Astrocyte (in vitro differentiated cells and primary cell): ENCODE measurements at regions not wholly inside any gene's neighbourhood (a gene's known extent, or its start where the extent isn't known, plus 50 kb on each side); places are given as distances from the start of the nearest gene placed in this dataset.

Experiments used
- DNase-seq: peaks from one replicate; pipeline ENCODE4 v3.0.0-alpha.2; 2010; ENCODE audit warnings: low read depth
- FAIRE-seq: peaks from 2 replicates; lab custom pipeline; 2011; peaks lifted over from hg19 to GRCh38; lab: Jason Lieb, UNC
- H2AFZ ChIP-seq: 2 replicates; pipeline ENCODE4 v1.6.0; 2012; ENCODE audit warnings: low read depth, low read length, inconsistent platforms
- H3K27ac ChIP-seq: 2 replicates; pipeline ENCODE4 v1.5.1; 2011; ENCODE audit warnings: low read depth, low read length, inconsistent platforms
- H3K27me3 ChIP-seq: 2 replicates; pipeline ENCODE4 v1.6.0; 2011; ENCODE audit warnings: low read length, inconsistent platforms; ENCODE audit not compliant: insufficient read depth
- H3K36me3 ChIP-seq: 2 replicates; pipeline ENCODE4 v1.5.1; 2011; ENCODE audit warnings: low read length, inconsistent platforms; ENCODE audit not compliant: insufficient read depth
- H3K4me1 ChIP-seq: 2 replicates; pipeline ENCODE4 v1.5.1; 2011; ENCODE audit warnings: low read length, inconsistent platforms; ENCODE audit not compliant: insufficient read depth
- H3K4me2 ChIP-seq: 2 replicates; pipeline ENCODE4 v1.6.0; 2012; ENCODE audit warnings: low read length, inconsistent platforms
- H3K4me3 ChIP-seq: 2 replicates; pipeline ENCODE4 v1.5.1; 2011; ENCODE audit warnings: low read depth, mild to moderate bottlenecking, low read length, inconsistent platforms; ENCODE audit not compliant: insufficient read depth
- H3K79me2 ChIP-seq: 2 replicates; pipeline ENCODE4 v1.6.0; 2012; ENCODE audit warnings: mild to moderate bottlenecking, low read length, inconsistent platforms; ENCODE audit not compliant: insufficient read depth
- H3K9ac ChIP-seq: 2 replicates; pipeline ENCODE4 v1.6.0; 2012; ENCODE audit warnings: mild to moderate bottlenecking, low read length, inconsistent platforms
- H3K9me3 ChIP-seq: 2 replicates; pipeline ENCODE4 v1.5.1; 2012; ENCODE audit warnings: low read depth, mild to moderate bottlenecking, low read length, inconsistent platforms; ENCODE audit not compliant: insufficient read depth
- H4K20me1 ChIP-seq: 2 replicates; pipeline ENCODE4 v1.6.0; 2012; ENCODE audit warnings: low read length, inconsistent platforms; ENCODE audit not compliant: insufficient read depth
- H3K27ac Mint-ChIP-seq: one replicate; pipeline ENCODE4 v1.8.0; 2021; ENCODE audit warnings: mild to moderate bottlenecking, mixed read lengths; ENCODE audit not compliant: unreplicated experiment
- H3K27me3 Mint-ChIP-seq: one replicate; pipeline ENCODE4 v1.8.0; 2021; ENCODE audit warnings: low read depth, mixed read lengths; ENCODE audit not compliant: unreplicated experiment
- H3K36me3 Mint-ChIP-seq: one replicate; pipeline ENCODE4 v1.8.0; 2021; ENCODE audit warnings: low read depth, mixed read lengths; ENCODE audit not compliant: unreplicated experiment
- H3K4me1 Mint-ChIP-seq: one replicate; pipeline ENCODE4 v1.8.0; 2021; ENCODE audit warnings: low read depth, mixed read lengths; ENCODE audit not compliant: unreplicated experiment
- H3K4me3 Mint-ChIP-seq: one replicate; pipeline ENCODE4 v1.8.0; 2021; ENCODE audit warnings: mild to moderate bottlenecking, moderate library complexity, mixed read lengths; ENCODE audit not compliant: unreplicated experiment
- H3K9me3 Mint-ChIP-seq: one replicate; pipeline ENCODE4 v1.8.0; 2021; ENCODE audit warnings: mild to moderate bottlenecking, mixed read lengths; ENCODE audit not compliant: unreplicated experiment
- EZH2 ChIP-seq: IDR thresholded peaks from 2 replicates; pipeline ENCODE4 v1.6.1; 2012; ENCODE audit warnings: mild to moderate bottlenecking, low read length, inconsistent platforms; ENCODE audit not compliant: insufficient read depth
- TF ChIP-seq, protein P1 (sequence below): IDR thresholded peaks from 2 replicates; pipeline ENCODE4 v1.5.1; 2011; ENCODE audit warnings: low read depth, mild to moderate bottlenecking, inconsistent platforms, low read length, moderate library complexity; ENCODE audit not compliant: insufficient read depth

DNA sequence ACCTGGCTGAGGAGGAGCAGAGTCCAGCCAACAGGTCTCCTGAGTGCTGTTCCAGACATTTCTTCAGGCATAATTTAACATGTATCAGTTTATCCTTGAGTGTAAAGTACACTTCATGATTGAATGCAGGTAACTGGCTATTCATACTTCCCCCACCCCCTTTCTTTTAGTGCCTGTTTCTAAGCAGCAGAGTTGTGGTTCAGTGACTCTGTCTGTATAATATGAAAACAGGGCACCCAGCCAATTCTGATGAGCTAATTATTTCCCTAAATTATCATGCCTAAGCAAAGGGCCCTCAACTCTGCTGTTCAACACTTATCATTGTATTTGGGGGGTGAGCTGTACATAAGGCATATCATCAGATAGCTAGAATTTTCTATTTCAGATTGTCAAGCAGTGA lies 51.9 kb upstream of the ZSWIM6 start:
- peak overlapping the region; percentile 45 for H3K27ac ChIP-seq
- peak; percentile 86 for DNase-seq
- peak overlapping the region; percentile 71 for H3K4me2 ChIP-seq
- H3K9ac ChIP-seq, result no peak overlapping the region
- no peak overlapping the region for H3K4me3 Mint-ChIP-seq
- no peaks in the 10 kb centered on the region for H3K27me3 Mint-ChIP-seq
- no peak overlapping the region for H3K4me3 ChIP-seq
- H3K9me3 Mint-ChIP-seq, result no peaks in the 10 kb centered on the region
- H3K9me3 ChIP-seq, result no peaks in the 10 kb centered on the region
- FAIRE-seq, result peak; percentile 58
- no peak for TF ChIP-seq EZH2
- H3K36me3 Mint-ChIP-seq, result no peaks in the 10 kb centered on the region
- H4K20me1 ChIP-seq, result no peaks in the 10 kb centered on the region
- no peaks in the 10 kb centered on the region for H3K27me3 ChIP-seq
- peaks cover 35% of the 10 kb centered on the region for H3K4me1 Mint-ChIP-seq
- peaks cover 22% of the 10 kb centered on the region for H3K4me1 ChIP-seq
- H3K79me2 ChIP-seq, result no peaks in the 10 kb centered on the region
- no peaks in the 10 kb centered on the region for H3K36me3 ChIP-seq
- H2AFZ ChIP-seq, result peak overlapping the region; percentile 20
- peak overlapping the region; percentile 95 for H3K27ac Mint-ChIP-seq

DNA sequence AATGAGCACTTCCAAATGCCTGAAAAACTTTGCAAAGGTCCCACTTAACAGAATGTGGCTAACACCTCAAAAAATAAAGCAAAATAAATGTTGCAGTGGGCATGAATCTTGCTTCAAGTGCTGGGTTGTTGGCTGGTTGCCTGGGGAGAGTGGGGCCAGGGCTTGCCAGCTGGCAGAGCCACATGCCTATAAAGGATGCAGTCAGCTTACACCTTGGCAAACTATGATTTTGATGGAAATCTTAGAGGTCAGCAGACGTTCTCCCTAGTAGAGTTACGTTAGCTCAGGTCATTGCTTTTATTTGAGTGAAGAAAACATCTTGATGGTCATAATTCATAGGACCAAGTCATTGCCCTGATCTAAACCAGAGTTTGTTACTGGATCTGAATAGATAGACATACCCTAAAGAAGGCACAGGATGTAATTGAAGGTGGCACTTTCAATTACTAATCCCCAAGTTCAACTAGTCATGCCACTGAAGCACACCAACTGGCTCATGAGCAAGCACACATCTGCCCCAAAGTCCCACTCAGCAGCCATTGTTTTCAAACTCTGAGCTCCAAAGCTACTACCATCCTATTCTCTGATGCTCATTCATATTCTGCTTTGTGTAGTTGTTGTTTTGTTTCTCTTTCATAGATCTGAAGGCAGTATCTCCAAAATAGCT lies 51.2 kb upstream of the ZSWIM6 start:
- Histone ChIP-seq H3K4me2 (peak overlapping the region; percentile 71), H3K27me3 (no peaks in the 10 kb centered on the region), H3K36me3 (no peaks in the 10 kb centered on the region), H3K4me3 (no peak overlapping the region), H3K4me1 (peaks cover 18% of the 10 kb centered on the region), H3K9ac (no peak overlapping the region), H3K27ac (peak overlapping the region; percentile 45), H3K9me3 (no peaks in the 10 kb centered on the region), H2AFZ (peak overlapping the region; percentile 20), H3K79me2 (no peaks in the 10 kb centered on the region), H4K20me1 (no peaks in the 10 kb centered on the region)
- Mint-ChIP-seq H3K36me3 (no peaks in the 10 kb centered on the region), H3K4me1 (peaks cover 30% of the 10 kb centered on the region), H3K27me3 (no peaks in the 10 kb centered on the region), H3K27ac (peak overlapping the region; percentile 95), H3K4me3 (no peak overlapping the region), H3K9me3 (no peaks in the 10 kb centered on the region)
- no peak for TF ChIP-seq EZH2
- DNase-seq (no peak), FAIRE-seq (no peak)

DNA sequence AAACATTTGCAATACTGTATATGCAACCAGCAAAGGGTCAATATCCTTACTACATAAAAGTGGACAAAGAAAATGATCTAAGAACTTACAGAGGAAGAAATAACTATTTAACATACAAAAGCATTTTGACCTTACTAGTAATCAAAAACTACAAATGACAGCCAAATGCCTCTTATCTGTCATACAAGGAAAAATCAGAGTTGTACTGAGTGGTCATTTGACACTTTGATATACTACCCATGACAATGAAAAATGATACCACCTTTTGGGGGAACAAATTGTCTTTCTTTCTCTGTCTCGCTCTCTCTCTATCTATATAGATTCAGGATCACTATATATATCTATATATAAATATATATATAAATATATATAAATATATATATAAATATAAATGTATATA lies 50.4 kb upstream of the ZSWIM6 start:
- Histone ChIP-seq H3K4me3 (no peak overlapping the region), H2AFZ (no peak overlapping the region), H3K27me3 (no peaks in the 10 kb centered on the region), H3K4me2 (no peak overlapping the region), H3K4me1 (peaks cover 17% of the 10 kb centered on the region), H3K9ac (no peak overlapping the region), H3K36me3 (no peaks in the 10 kb centered on the region), H3K79me2 (no peaks in the 10 kb centered on the region), H3K27ac (no peak overlapping the region), H4K20me1 (no peaks in the 10 kb centered on the region), H3K9me3 (no peaks in the 10 kb centered on the region)
- no peak for FAIRE-seq
- no peaks in the 10 kb centered on the region for H3K9me3 Mint-ChIP-seq
- H3K27ac Mint-ChIP-seq, result no peak overlapping the region
- H3K27me3 Mint-ChIP-seq, result no peaks in the 10 kb centered on the region
- no peak overlapping the region for H3K4me3 Mint-ChIP-seq
- no peaks in the 10 kb centered on the region for H3K36me3 Mint-ChIP-seq
- peaks cover 30% of the 10 kb centered on the region for H3K4me1 Mint-ChIP-seq
- no peak for TF ChIP-seq EZH2
- TF ChIP-seq, protein P1, sequence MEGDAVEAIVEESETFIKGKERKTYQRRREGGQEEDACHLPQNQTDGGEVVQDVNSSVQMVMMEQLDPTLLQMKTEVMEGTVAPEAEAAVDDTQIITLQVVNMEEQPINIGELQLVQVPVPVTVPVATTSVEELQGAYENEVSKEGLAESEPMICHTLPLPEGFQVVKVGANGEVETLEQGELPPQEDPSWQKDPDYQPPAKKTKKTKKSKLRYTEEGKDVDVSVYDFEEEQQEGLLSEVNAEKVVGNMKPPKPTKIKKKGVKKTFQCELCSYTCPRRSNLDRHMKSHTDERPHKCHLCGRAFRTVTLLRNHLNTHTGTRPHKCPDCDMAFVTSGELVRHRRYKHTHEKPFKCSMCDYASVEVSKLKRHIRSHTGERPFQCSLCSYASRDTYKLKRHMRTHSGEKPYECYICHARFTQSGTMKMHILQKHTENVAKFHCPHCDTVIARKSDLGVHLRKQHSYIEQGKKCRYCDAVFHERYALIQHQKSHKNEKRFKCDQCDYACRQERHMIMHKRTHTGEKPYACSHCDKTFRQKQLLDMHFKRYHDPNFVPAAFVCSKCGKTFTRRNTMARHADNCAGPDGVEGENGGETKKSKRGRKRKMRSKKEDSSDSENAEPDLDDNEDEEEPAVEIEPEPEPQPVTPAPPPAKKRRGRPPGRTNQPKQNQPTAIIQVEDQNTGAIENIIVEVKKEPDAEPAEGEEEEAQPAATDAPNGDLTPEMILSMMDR, result no peak
- DNase-seq, result no peak
